ENCODE measurements at regions not wholly inside any gene's neighbourhood (a gene's known extent, or its start where the extent isn't known, plus 50 kb on each side); places are given as distances from the start of the nearest gene placed in this dataset.

DNA sequence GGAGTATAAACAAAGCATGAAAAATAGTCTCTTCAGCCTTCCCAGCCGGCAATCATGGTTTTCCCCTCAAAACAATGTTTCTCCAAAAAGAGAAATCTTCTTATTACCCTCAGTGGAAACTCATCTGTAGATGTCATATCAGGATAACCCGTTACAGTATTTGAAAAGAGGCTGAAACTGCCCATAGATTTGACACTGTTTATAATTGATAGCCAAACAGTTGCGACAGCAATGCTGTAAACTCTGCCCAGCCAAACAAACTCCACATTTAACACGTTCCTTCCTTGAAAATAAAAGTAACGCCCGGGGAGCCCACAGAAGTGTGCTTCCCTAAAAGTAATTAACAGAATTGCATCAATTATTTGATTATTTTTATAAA lies 201.3 kb upstream of the FOXN3 start:
- peak overlapping the region; percentile 78 for H3K4me3 ChIP-seq (ENCODE audit: low read length)
- peak; percentile 27 for DNase-seq (ENCODE audit: low read depth)
- TF ChIP-seq, protein P1, sequence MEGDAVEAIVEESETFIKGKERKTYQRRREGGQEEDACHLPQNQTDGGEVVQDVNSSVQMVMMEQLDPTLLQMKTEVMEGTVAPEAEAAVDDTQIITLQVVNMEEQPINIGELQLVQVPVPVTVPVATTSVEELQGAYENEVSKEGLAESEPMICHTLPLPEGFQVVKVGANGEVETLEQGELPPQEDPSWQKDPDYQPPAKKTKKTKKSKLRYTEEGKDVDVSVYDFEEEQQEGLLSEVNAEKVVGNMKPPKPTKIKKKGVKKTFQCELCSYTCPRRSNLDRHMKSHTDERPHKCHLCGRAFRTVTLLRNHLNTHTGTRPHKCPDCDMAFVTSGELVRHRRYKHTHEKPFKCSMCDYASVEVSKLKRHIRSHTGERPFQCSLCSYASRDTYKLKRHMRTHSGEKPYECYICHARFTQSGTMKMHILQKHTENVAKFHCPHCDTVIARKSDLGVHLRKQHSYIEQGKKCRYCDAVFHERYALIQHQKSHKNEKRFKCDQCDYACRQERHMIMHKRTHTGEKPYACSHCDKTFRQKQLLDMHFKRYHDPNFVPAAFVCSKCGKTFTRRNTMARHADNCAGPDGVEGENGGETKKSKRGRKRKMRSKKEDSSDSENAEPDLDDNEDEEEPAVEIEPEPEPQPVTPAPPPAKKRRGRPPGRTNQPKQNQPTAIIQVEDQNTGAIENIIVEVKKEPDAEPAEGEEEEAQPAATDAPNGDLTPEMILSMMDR (IDR thresholded peaks at IDR 0.05; ENCODE audit: insufficient read depth, low read depth, low read length, missing control alignments) = no peak

DNA sequence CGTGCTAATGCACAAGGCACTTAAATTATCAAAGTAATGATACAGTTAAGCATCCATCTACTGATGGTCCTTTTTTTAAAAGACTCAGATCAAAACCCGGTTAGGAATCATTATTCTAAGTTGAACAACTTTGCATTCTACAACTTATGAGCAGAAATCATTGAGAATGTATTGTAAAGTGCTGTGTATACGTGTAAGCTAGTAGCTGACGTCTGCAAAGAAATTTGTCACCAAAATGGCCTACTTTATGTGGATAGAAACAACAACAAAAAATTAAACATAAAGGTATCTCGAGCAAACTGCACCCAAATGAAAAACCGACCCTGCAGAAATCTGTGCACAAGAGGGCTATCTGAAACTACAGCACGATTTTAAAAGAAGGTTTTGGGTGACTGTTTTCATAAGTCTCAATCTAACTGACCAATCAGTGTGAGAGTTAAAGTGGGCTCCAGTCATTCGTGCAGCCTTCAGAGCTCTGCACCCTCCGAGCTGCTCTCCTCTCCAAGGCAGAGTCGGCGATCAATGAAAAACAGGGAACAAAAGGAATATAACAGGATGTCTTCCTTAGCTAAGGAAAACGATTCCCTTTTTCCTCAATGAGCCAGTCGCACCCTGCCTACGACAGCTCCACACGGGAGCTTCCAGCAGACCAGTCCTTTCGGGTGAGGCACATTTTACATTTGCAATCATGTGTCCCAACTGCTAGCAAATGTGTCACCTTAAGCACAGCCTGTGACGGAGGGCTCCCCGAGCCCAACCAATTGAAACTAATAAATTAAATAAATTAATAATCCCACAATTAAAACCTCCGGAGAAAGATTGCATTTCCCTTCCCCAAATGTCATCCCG lies 200.7 kb upstream of the FOXN3 start:
- peak; percentile 46 for DNase-seq (ENCODE audit: low read depth)
- TF ChIP-seq, protein P1 (IDR thresholded peaks at IDR 0.05; ENCODE audit: insufficient read depth, low read depth, low read length, missing control alignments) = no peak
- H3K4me3 ChIP-seq (ENCODE audit: low read length) = peak overlapping the region; percentile 78

DNA sequence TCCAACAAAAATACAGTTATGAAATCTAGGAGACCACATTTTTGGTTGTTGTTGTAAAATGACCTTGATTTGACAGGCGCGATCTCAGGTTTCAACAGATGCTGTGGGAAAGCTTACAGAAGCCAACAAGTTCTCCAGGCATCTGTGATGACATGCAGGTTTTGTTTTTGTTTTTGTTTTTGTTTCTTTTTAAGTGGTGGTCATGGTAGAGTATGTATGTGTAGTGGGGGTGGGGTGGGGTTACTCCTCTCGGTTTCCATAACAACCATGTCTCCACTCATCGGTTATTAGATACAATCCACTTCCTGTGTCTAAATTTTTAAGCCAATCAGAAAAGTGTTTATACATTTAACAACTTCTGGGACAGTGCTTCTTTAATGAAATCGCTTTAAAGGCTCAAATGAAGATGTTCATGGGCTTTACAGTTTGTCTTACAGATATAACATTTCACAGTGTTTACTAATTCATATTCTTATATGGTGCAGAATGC lies 199.9 kb upstream of the FOXN3 start:
- no peak for DNase-seq (ENCODE audit: low read depth)
- TF ChIP-seq, protein P1 (IDR thresholded peaks at IDR 0.05; ENCODE audit: insufficient read depth, low read depth, low read length, missing control alignments) = no peak
- H3K4me3 ChIP-seq (ENCODE audit: low read length) = no peak overlapping the region

DNA sequence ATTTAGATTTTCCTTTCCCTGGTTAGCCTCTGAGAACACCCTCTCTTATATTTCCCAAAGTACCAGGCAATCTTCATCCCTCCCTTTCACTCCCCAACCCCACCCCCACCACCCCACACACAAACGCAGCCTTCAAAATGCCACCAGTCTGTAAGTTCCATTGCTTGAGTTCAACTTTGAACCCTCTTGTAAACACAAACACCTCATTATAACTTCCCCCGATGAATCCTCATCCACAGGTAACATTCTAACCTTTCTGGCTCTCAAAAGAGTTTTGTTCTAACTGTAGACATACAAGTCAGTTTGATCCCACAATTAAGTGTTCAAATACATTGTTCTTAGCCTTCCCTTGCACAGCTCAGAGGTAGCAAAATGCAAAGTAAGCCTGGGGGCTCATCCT lies 199.4 kb upstream of the FOXN3 start:
- H3K4me3 ChIP-seq (ENCODE audit: low read length) = no peak overlapping the region
- TF ChIP-seq, protein P1 (IDR thresholded peaks at IDR 0.05; ENCODE audit: insufficient read depth, low read depth, low read length, missing control alignments) = no peak

DNA sequence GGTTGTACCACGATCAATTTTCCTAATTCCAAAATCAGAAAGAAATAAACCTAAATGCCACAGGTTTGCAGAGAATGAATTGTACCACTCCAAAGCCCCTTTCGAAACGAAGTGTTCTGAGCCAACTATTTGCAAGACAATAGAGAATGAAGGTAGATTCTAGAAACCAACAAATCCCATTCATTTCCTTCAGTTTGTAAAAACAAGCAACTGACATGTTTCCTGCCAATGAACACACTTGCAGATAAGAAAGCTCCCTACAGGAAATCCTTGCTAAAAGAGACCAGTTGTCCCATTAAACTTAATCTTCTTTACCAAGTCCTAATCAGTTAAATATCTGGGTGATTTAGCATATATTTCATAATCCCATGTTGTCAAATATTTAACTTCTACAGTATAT lies 198.4 kb upstream of the FOXN3 start:
- H3K4me3 ChIP-seq (ENCODE audit: low read length) = no peak overlapping the region

More for the DNA sequence above, 199.4 kb upstream of the FOXN3 start:
- no peak for DNase-seq (ENCODE audit: low read depth)

DNA sequence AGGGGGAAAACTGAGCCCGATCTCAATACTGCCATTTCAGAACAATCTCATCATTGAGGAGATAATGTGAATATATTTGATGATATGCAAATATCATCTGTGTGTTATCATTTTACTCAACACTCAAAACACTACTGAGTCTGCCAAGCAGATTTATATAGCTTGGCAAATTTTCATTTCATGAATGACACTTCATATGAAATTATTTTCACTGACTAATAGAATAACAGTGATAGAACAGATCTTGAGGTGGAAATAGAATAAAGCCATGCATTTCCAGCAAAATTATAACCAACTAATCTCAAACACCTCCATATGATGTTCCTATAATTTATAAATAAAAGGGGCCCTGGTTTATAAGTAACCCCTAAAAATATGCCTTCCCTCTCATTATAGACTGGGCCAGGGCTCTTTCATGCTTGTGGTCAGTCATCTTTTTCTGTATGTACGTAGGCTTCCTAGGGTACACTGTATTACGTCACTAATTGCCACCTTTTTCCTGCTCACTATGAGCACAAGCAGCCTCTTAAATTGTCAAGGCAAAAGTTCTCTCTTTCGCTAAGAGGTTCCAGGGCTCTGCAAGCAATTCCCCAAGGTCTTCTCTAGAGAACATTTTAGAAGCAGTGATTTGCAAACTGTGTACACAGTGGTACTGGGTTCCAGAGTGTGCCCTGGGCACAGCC lies 197.1 kb upstream of the FOXN3 start:
- DNase-seq (ENCODE audit: low read depth) = no peak
- TF ChIP-seq, protein P1 (IDR thresholded peaks at IDR 0.05; ENCODE audit: insufficient read depth, low read depth, low read length, missing control alignments) = no peak
- H3K4me3 ChIP-seq (ENCODE audit: low read length) = no peak overlapping the region

More for the DNA sequence above, 198.4 kb upstream of the FOXN3 start:
- TF ChIP-seq, protein P1 (IDR thresholded peaks at IDR 0.05; ENCODE audit: insufficient read depth, low read depth, low read length, missing control alignments) = no peak
- DNase-seq (ENCODE audit: low read depth) = no peak
